Transverse colon (tissue), 4 donors: ENCODE measurements at regions not wholly inside any gene's neighbourhood (a gene's known extent, or its start where the extent isn't known, plus 50 kb on each side); places are given as distances from the start of the nearest gene placed in this dataset.

ENCODE experiments used
- CTCF ChIP-seq, 5 experiments: fragments of 200-600 bp in 3 of 5; fragments of 450-650 bp in 2 of 5; sonication (generic) in 3 of 5; IDR thresholded peaks; 1 replicate in 2 of 5; 2 replicates in 3 of 5; pipeline ENCODE4 v1.5.1; 2016 to 2017; ENCODE audit warnings: antibody characterized with exemption in 5 of 5, inconsistent platforms in 3 of 5, mild to moderate bottlenecking in 2 of 5, moderate library complexity in 1 of 5
- EP300 ChIP-seq: sonication (generic); formaldehyde crosslinking; IDR thresholded peaks from one replicate; pipeline ENCODE4 v1.6.1; 2017; ENCODE audit warnings: antibody characterized with exemption, low read depth
- POLR2A ChIP-seq: fragments of 450-650 bp; IDR thresholded peaks from one replicate; pipeline ENCODE4 v1.6.1; 2016; ENCODE audit warnings: antibody characterized with exemption, mild to moderate bottlenecking, moderate library complexity
- POLR2AphosphoS5 ChIP-seq, 3 donors: sonication (generic); formaldehyde crosslinking; IDR thresholded peaks; one replicate each; pipeline ENCODE4 v1.6.1; 2016; ENCODE audit warnings: antibody characterized with exemption in 3 of 3

- TF ChIP-seq CTCF (IDR thresholded peaks at IDR 0.05): no peak
- TF ChIP-seq POLR2A: no peak
- TF ChIP-seq POLR2AphosphoS5 (IDR thresholded peaks at IDR 0.05): no peak
- no peak for TF ChIP-seq EP300
Measured at GRCh38 chr14:101101456-101102056, 198.0 kb upstream of the RTL1 start.
